ENCODE measurements at regions not wholly inside any gene's neighbourhood (a gene's known extent, or its start where the extent isn't known, plus 50 kb on each side); places are given as distances from the start of the nearest gene placed in this dataset.

GRCh38 chr9:135346438-135347050 is 133.0 kb upstream of the PPP1R26 start:
- TF ChIP-seq PATZ1 (CRISPR knock-in tag; IDR thresholded peaks at IDR 0.05; ENCODE audit: borderline replicate concordance) (no peak), ISL1 (CRISPR knock-in tag; IDR thresholded peaks at IDR 0.05) (no peak), GLIS3 (CRISPR knock-in tag; IDR thresholded peaks at IDR 0.05) (no peak), ZFP30 (CRISPR knock-in tag; IDR thresholded peaks at IDR 0.05) (no peak), SNAI2 (CRISPR knock-in tag; IDR thresholded peaks at IDR 0.05) (no peak), PPARA (CRISPR knock-in tag; IDR thresholded peaks at IDR 0.05; ENCODE audit: borderline replicate concordance) (no peak), ARNTL (CRISPR knock-in tag; IDR thresholded peaks at IDR 0.05; ENCODE audit: borderline replicate concordance, low read depth) (no peak)

Measured in SK-N-SH treated with all-trans-retinoic acid at 6 μM for 48 hours (cell line).